ENCODE measurements at regions not wholly inside any gene's neighbourhood (a gene's known extent, or its start where the extent isn't known, plus 50 kb on each side); places are given as distances from the start of the nearest gene placed in this dataset.

DNA sequence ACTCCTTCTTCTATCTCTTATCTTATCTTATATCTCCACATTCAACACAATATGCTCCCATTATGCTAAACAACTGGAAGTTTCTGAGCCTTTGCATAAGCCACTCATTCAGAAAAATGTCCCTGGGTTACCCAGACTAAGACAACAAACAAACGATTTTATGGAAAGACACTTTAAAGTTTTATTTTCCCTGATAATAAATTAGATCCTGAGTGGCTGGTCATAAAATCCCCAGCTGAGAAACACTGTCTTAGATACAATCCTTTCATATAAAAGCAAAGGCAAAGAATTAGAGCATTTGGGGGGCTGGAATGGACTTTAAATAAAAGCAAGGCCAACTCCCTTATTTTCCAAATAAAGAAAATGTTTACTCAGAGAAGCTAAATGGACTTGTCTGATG is 322.3 kb downstream of the GBE1 start:
- H3K36me3 Mint-ChIP-seq (ENCODE audit: low read depth), result no peaks in the 10 kb centered on the region
- DNase-seq (ENCODE audit: low spot score), result no peak
- no peaks in the 10 kb centered on the region for H3K4me1 Mint-ChIP-seq (ENCODE audit: low read depth)
- no peak overlapping the region for H3K27ac Mint-ChIP-seq
- intact Hi-C loops (cut with micrococcal nuclease), result no loop called here
- no peaks in the 10 kb centered on the region for H3K27me3 Mint-ChIP-seq (ENCODE audit: insufficient read depth)
- H3K4me3 Mint-ChIP-seq, result no peak overlapping the region
- no peaks in the 10 kb centered on the region for H3K9me3 Mint-ChIP-seq

DNA sequence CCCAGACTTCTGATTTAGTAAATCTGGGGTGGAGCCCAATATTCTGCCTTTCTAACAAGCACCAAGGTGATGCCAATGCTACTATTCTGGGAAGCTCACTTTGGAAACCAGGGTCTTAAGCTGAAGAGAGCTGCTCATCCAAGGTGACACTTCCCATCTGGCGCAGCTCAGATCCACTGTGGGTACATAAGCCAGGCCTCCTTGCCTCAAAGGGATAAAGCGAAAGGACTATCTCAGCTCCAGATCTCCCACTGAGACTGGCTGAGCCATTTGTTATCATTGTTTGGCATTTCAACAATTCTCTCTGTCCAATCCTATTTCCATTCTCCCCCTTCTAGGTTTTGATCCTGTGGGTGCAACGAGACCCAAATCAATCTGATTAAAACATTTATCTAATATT is 323.8 kb downstream of the GBE1 start:
- no peak for DNase-seq (ENCODE audit: low spot score)
- intact Hi-C loops (cut with micrococcal nuclease), result no loop called here

DNA sequence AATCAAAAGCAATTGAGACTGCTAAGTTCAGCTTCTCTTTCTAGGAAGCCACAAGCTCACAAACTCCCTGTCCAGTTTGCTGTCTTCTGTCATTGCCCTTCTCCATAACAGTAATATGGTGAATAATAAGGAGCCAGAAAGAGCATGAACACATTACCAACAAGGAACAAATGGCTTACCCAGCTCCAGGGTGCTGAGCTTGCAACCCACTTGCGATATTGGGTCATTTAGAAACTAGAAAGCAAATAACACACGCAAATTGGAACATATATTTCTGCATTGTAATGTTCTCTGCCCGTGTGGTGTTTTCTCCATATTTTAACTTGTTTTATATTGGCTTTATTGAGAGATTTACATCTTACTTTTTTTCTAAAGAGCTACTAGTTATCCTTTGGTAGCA is 325.3 kb downstream of the GBE1 start:
- Mint-ChIP-seq H3K27ac (no peak overlapping the region), H3K9me3 (no peaks in the 10 kb centered on the region), H3K36me3 (ENCODE audit: low read depth) (no peaks in the 10 kb centered on the region), H3K27me3 (ENCODE audit: insufficient read depth) (no peaks in the 10 kb centered on the region), H3K4me1 (ENCODE audit: low read depth) (no peaks in the 10 kb centered on the region), H3K4me3 (no peak overlapping the region)
- DNase-seq (ENCODE audit: low spot score), result no peak
- intact Hi-C loops (cut with micrococcal nuclease), result no loop called here

More for the DNA sequence above, 323.8 kb downstream of the GBE1 start:
- no peaks in the 10 kb centered on the region for H3K9me3 Mint-ChIP-seq
- H3K27me3 Mint-ChIP-seq (ENCODE audit: insufficient read depth), result no peaks in the 10 kb centered on the region
- H3K36me3 Mint-ChIP-seq (ENCODE audit: low read depth), result no peaks in the 10 kb centered on the region
- no peaks in the 10 kb centered on the region for H3K4me1 Mint-ChIP-seq (ENCODE audit: low read depth)
- H3K27ac Mint-ChIP-seq, result no peak overlapping the region
- no peak overlapping the region for H3K4me3 Mint-ChIP-seq

DNA sequence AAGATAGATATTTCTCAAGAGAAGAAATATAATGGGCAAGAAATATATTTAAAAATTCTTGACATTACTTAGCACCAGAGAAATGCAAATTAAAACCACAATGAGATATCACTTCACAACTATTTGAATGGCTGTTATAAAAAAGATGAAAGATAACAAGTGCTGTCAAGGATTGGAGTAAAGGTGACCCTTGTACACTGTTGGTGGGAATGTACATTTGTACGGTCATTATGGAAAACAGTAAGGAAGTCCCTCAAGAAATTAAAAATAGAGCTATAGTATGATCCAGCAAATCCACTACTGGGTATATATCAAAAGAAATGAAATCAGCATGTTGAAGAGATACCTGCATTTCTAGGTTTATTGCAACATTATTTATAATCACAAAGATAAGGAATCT is 326.4 kb downstream of the GBE1 start:
- H3K4me1 Mint-ChIP-seq (ENCODE audit: low read depth), result no peaks in the 10 kb centered on the region
- no peak overlapping the region for H3K4me3 Mint-ChIP-seq
- H3K36me3 Mint-ChIP-seq (ENCODE audit: low read depth), result no peaks in the 10 kb centered on the region
- intact Hi-C loops (cut with micrococcal nuclease), result no loop called here
- H3K9me3 Mint-ChIP-seq, result no peaks in the 10 kb centered on the region
- H3K27me3 Mint-ChIP-seq (ENCODE audit: insufficient read depth), result no peaks in the 10 kb centered on the region
- DNase-seq (ENCODE audit: low spot score), result no peak
- H3K27ac Mint-ChIP-seq, result no peak overlapping the region

DNA sequence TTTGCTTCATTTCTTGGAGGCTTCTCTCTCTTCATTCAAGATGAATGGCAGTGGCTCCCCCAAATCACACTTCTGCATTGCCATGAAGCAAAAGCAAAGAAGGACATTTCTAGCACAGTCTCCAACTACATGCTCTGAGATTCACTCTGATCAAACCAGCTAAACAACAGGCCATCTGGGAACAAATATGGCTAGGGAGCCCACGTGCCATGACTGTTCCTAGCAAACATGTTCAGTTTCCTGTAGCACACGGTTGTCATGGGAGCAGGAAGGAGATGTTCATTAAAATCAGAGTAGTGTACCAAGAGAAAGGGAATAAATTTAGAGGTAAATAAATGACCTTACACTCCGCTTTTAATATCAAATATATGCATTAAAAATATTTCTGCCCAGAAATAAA is 327.3 kb downstream of the GBE1 start:
- Mint-ChIP-seq H3K4me3 (no peak overlapping the region), H3K9me3 (no peaks in the 10 kb centered on the region), H3K27me3 (ENCODE audit: insufficient read depth) (no peaks in the 10 kb centered on the region), H3K27ac (no peak overlapping the region), H3K4me1 (ENCODE audit: low read depth) (no peaks in the 10 kb centered on the region), H3K36me3 (ENCODE audit: low read depth) (no peaks in the 10 kb centered on the region)
- intact Hi-C loops (cut with micrococcal nuclease), result no loop called here
- no peak for DNase-seq (ENCODE audit: low spot score)

DNA sequence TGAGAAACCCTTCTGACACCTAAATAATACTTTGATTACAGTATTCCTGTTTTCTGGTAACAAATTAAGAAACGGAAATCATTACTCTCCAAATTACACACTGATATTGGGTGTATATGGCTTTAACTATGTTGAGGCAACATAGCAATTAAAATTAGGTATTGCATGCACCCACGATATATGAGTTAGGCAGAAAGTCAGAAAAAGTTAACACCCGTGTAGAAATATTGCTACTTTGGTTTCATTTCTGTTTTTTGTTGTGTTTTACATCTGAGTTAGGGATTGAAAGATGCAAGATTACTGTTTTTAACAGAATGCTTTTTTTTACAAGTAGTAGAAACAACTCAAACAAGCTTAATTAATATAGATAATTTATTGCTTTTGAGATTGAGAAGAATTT is 327.8 kb downstream of the GBE1 start:
- no peak for DNase-seq (ENCODE audit: low spot score)
- Mint-ChIP-seq H3K27ac (no peak overlapping the region), H3K36me3 (ENCODE audit: low read depth) (no peaks in the 10 kb centered on the region), H3K4me3 (no peak overlapping the region), H3K9me3 (no peaks in the 10 kb centered on the region), H3K27me3 (ENCODE audit: insufficient read depth) (no peaks in the 10 kb centered on the region), H3K4me1 (ENCODE audit: low read depth) (no peaks in the 10 kb centered on the region)
- intact Hi-C loops (cut with micrococcal nuclease), result no loop called here

DNA sequence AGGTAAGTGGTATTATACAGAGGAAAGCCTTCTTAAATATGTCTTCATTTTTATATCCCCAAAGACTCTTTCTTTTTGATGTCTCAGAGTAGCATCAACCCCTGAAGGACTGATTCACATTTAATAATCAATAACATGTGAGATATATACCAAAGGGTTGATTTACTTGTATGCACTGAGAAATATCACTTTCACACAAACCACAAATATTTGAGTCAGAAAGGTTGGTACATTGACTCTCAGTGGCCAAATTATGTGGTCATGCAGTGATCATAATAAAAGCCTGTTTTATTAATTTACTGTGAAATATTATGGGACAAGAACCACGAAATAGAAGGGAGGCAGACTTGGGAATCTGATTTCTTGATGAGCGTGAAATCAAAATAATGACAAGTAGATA is 329.0 kb downstream of the GBE1 start:
- no peaks in the 10 kb centered on the region for H3K36me3 Mint-ChIP-seq (ENCODE audit: low read depth)
- H3K27ac Mint-ChIP-seq, result no peak overlapping the region
- no peaks in the 10 kb centered on the region for H3K4me1 Mint-ChIP-seq (ENCODE audit: low read depth)
- intact Hi-C loops (cut with micrococcal nuclease), result no loop called here
- no peaks in the 10 kb centered on the region for H3K27me3 Mint-ChIP-seq (ENCODE audit: insufficient read depth)
- no peak overlapping the region for H3K4me3 Mint-ChIP-seq
- DNase-seq (ENCODE audit: low spot score), result no peak
- H3K9me3 Mint-ChIP-seq, result no peaks in the 10 kb centered on the region

DNA sequence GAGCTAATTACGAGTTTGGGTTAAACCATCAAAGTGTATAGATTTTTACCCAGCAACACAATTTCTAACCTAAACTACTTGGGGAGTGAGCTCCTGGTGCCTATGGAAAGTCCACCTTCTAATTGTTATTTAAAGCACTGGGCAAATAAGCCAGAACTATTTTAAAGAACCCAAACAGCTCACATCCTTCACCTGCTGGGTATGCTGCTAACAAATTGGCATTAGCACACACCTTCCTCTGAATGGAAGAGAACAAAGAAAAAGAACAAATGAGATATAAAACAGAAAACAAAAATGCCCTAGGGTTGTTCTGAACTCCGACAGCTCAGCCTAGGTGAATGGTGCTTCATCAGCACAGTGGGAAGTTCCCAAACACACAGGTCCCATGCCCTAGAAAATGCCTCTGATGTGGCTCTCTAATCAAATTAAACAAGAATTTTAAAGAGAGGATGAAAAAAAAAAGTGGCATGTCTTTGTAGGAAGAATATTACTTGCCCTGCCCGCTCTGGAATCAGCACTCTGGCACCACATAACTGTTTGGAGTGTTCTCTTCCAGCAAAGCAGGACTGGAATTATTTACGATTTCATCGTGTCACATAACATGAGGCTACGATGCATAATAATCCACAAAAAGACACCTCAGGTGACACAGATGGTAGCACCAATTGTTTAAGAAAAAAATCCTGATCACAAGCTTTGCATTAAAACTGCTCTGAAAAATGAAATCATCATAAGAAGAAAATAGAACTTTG is 334.4 kb downstream of the GBE1 start:
- no peaks in the 10 kb centered on the region for H3K36me3 Mint-ChIP-seq (ENCODE audit: low read depth)
- no peaks in the 10 kb centered on the region for H3K9me3 Mint-ChIP-seq
- no peak overlapping the region for H3K27ac Mint-ChIP-seq
- intact Hi-C loops (cut with micrococcal nuclease), result no loop called here
- no peak for DNase-seq (ENCODE audit: low spot score)
- no peaks in the 10 kb centered on the region for H3K4me1 Mint-ChIP-seq (ENCODE audit: low read depth)
- no peak overlapping the region for H3K4me3 Mint-ChIP-seq
- H3K27me3 Mint-ChIP-seq (ENCODE audit: insufficient read depth), result no peaks in the 10 kb centered on the region

DNA sequence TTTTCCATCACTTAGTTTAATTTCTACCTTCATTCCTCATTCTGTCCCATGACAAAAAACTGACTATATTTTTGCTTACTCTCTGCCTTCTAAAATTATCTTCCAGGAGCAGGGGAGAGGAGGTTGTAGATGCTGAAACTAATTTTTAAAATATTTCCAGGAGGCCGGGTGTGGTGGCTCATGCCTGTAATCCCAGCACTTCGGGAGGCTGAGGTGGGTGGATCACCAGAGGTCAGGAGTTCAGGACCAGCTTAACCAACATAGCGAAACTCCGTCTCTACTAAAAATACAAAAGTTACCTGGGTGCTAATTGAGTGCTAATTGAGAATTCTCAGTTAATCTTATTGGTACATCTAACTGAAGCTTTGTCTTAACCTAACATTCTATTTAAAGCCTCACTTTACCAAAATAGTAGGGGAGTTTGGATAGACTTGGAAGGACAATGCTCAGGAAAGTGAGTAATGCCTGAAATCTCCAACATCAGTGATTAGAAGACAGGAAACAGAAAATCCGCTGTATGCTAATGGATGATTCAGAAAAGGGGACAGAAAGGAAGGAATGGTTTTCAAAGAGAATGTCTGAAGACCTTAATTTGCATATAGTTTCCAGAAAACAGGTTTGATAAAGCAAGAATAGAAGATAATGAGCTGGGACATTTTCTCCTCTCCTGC is 336.1 kb downstream of the GBE1 start:
- no peaks in the 10 kb centered on the region for H3K9me3 Mint-ChIP-seq
- no peak overlapping the region for H3K4me3 Mint-ChIP-seq
- H3K27ac Mint-ChIP-seq, result no peak overlapping the region
- H3K36me3 Mint-ChIP-seq (ENCODE audit: low read depth), result no peaks in the 10 kb centered on the region
- no peaks in the 10 kb centered on the region for H3K4me1 Mint-ChIP-seq (ENCODE audit: low read depth)
- no peaks in the 10 kb centered on the region for H3K27me3 Mint-ChIP-seq (ENCODE audit: insufficient read depth)
- DNase-seq (ENCODE audit: low spot score), result no peak
- intact Hi-C loops (cut with micrococcal nuclease), result no loop called here

DNA sequence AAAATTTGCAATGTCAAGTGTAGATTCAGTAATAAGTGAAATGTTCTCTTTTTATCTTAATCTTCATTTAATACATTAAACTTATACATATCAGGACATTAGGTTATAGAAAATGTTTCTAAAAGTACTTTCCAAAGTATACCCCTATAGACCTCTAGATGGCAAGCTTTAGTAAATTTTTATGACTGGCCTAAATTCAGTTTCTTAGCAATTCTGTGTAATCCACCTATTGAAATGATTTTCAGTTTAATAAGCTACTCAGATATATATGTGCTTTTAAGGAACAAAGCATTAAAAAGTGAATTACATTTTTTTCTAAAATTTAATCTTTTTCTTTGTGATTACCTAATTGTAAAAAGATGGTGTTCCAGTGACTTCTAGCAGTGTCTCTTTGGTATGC is 342.2 kb downstream of the GBE1 start:
- Mint-ChIP-seq H3K4me1 (ENCODE audit: low read depth) (no peaks in the 10 kb centered on the region), H3K9me3 (no peaks in the 10 kb centered on the region), H3K27me3 (ENCODE audit: insufficient read depth) (no peaks in the 10 kb centered on the region), H3K4me3 (no peak overlapping the region), H3K27ac (no peak overlapping the region), H3K36me3 (ENCODE audit: low read depth) (no peaks in the 10 kb centered on the region)
- intact Hi-C loops (cut with micrococcal nuclease), result no loop called here
- DNase-seq (ENCODE audit: low spot score), result no peak

DNA sequence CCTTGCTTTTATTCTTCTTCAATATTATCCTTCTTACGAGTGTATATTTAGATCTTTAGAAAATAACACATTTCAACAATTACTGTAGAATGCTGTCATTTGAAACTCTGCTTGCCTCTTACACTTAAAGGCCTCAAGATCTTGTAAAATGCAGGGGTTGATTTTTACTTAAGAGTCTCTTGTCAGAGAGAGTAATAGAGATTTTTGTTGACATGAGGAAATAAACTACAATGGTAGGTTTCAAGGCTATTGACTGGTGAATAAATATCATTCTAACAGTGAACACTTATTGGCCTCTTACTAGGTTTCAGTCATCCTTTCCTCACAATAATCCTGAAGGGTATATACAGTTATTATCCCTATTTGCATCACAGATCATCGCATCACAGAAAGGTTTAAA is 344.6 kb downstream of the GBE1 start:
- intact Hi-C loops (cut with micrococcal nuclease), result no loop called here
- no peak for DNase-seq (ENCODE audit: low spot score)
- no peaks in the 10 kb centered on the region for H3K9me3 Mint-ChIP-seq
- H3K27ac Mint-ChIP-seq, result no peak overlapping the region
- H3K4me1 Mint-ChIP-seq (ENCODE audit: low read depth), result no peaks in the 10 kb centered on the region
- no peak overlapping the region for H3K4me3 Mint-ChIP-seq
- H3K27me3 Mint-ChIP-seq (ENCODE audit: insufficient read depth), result no peaks in the 10 kb centered on the region
- no peaks in the 10 kb centered on the region for H3K36me3 Mint-ChIP-seq (ENCODE audit: low read depth)

DNA sequence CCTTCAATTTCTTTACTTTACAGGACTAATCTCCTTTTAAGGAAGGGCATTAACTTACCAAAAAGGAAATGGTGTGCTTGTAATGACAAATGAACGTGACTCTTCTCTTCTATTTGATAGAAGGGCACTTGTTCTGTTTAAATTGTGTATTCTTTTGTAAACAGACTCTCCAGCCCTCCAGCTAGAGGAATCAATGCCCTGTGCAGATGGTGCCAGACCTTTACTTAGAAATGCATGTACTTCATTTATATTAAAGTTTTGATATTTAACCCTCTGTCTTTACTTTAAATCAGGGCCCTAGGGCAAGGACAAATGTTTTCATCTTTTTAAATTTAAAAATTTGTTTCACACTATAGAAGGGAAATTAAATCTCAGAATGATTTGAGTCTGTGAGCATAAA is 355.1 kb downstream of the GBE1 start:
- intact Hi-C loops (cut with micrococcal nuclease), result no loop called here
- no peaks in the 10 kb centered on the region for H3K36me3 Mint-ChIP-seq (ENCODE audit: low read depth)
- no peak overlapping the region for H3K27ac Mint-ChIP-seq
- no peaks in the 10 kb centered on the region for H3K4me1 Mint-ChIP-seq (ENCODE audit: low read depth)
- no peaks in the 10 kb centered on the region for H3K9me3 Mint-ChIP-seq
- no peak overlapping the region for H3K4me3 Mint-ChIP-seq
- no peaks in the 10 kb centered on the region for H3K27me3 Mint-ChIP-seq (ENCODE audit: insufficient read depth)
- DNase-seq (ENCODE audit: low spot score), result no peak

DNA sequence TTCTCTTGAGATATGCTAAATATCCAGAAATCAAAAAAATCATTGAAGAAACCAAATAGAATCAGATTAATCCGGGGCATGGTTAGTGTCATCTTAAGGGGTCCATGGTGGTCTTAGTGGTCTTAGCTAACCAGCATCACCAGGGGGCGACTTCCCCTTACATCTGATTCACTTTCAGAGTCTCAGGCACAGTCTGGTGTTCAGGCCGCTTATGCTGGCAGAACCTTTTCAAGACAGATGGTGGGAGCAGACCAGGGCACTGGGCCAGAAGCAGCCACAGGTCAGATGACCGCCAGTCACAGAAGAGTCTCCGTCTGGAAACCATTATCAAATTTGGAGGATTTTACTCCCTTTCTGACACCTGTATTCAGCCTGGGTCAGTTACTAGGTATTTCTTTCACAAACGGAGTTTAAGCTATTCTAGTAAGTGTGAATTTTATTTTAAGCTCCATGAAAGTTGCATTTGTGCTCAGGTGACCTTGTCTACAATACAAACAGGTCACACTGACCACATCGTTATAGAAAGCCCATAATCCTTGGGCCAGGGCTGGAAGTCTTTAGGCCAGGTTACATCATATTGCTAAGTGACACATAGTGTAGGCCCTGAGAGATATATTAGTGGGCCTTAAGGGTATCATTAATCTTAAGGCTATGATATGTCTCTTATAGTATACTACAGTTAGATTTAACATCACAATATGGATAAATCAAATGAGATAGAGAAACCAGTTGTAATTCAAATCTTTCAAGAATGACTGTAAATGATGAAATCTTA is 365.5 kb downstream of the GBE1 start:
- Mint-ChIP-seq H3K27me3 (ENCODE audit: insufficient read depth) (no peaks in the 10 kb centered on the region), H3K9me3 (no peaks in the 10 kb centered on the region), H3K27ac (no peak overlapping the region), H3K4me3 (no peak overlapping the region), H3K4me1 (ENCODE audit: low read depth) (no peaks in the 10 kb centered on the region), H3K36me3 (ENCODE audit: low read depth) (no peaks in the 10 kb centered on the region)
- no peak for DNase-seq (ENCODE audit: low spot score)
- intact Hi-C loops (cut with micrococcal nuclease), result no loop called here
